SK-N-SH (cell line): ENCODE measurements at regions not wholly inside any gene's neighbourhood (a gene's known extent, or its start where the extent isn't known, plus 50 kb on each side); places are given as distances from the start of the nearest gene placed in this dataset.

Experiments used
- CTCF ChIA-PET: fragments of 300-600, 350-600 bp; formaldehyde crosslinking; extraction: SDS; loops from one replicate; lab custom pipeline; 2021; lab: Yijun Ruan, JAX
- POLR2A ChIA-PET: fragments of 350-600 bp; sonication (Branson Sonifier 250); formaldehyde crosslinking; extraction: SDS; loops from one replicate; lab custom pipeline; 2020; ENCODE audit warnings: antibody characterized with exemption, inconsistent platforms; lab: Yijun Ruan, JAX
- DNase-seq: peaks from one replicate; pipeline ENCODE4 v3.0.0; 2012
- H2AFZ ChIP-seq: fragments of 200-600 bp; sonication (generic); 2 replicates; pipeline ENCODE4 v1.8.1; 2016; ENCODE audit warnings: antibody characterized with exemption, mild to moderate bottlenecking, low read depth
- H3F3A ChIP-seq: fragments of 200-600 bp; sonication (generic); replicated peaks from 2 replicates; pipeline ENCODE3; 2016; ENCODE audit warnings: antibody characterized with exemption, mild to moderate bottlenecking; ENCODE audit not compliant: insufficient read depth
- H3K27ac ChIP-seq, 2 experiments: fragments of 200-500 bp in 1 of 2; fragments of 200-600 bp in 1 of 2; sonication (Bioruptor generic) in 1 of 2; sonication (generic), shearing (Covaris generic) in 1 of 2; 2 replicates each; pipeline versions ENCODE4 v1.5.1 to v1.6.1; 2014 to 2016; ENCODE audit warnings: low read depth in 2 of 2, inconsistent platforms in 1 of 2, low read length in 1 of 2, mild to moderate bottlenecking in 1 of 2, mixed read lengths in 1 of 2
- H3K27me3 ChIP-seq: fragments of 200-600 bp; sonication (generic), shearing (Covaris generic); 2 replicates; pipeline ENCODE4 v1.6.1; 2016; ENCODE audit warnings: mixed run types; ENCODE audit not compliant: insufficient read depth
- H3K36me3 ChIP-seq, 2 experiments: fragments of 200-500 bp in 1 of 2; fragments of 200-600 bp in 1 of 2; sonication (Bioruptor generic) in 1 of 2; sonication (generic) in 1 of 2; replicated peaks in 1 of 2; 2 replicates each; pipeline versions ENCODE3 to v1.5.1; 2014 to 2016; ENCODE audit warnings: low read length in 1 of 2, mild to moderate bottlenecking in 1 of 2; ENCODE audit not compliant: insufficient read depth in 2 of 2, control insufficient read depth in 1 of 2
- H3K4me1 ChIP-seq, 2 experiments: fragments of 200-500 bp in 1 of 2; fragments of 200-600 bp in 1 of 2; sonication (Bioruptor generic) in 1 of 2; sonication (generic), shearing (Covaris generic) in 1 of 2; 2 replicates each; pipeline versions ENCODE4 v1.5.1 to v1.6.1; 2014 to 2016; ENCODE audit warnings: low read depth in 1 of 2, low read length in 1 of 2, mixed run types in 1 of 2; ENCODE audit not compliant: insufficient read depth in 2 of 2, control insufficient read depth in 1 of 2
- H3K4me2 ChIP-seq: fragments of 200-600 bp; sonication (generic), shearing (Covaris generic); 2 replicates; pipeline ENCODE4 v1.6.1; 2017; ENCODE audit warnings: mixed run types
- H3K4me3 ChIP-seq, 2 experiments: fragments of 200-500 bp in 1 of 2; fragments of 200-600 bp in 1 of 2; sonication (Bioruptor generic) in 1 of 2; sonication (generic), shearing (Covaris generic) in 1 of 2; 2 replicates each; pipeline versions ENCODE4 v1.5.1 to v1.8.1; 2014 to 2016; ENCODE audit warnings: low read depth in 2 of 2, inconsistent platforms in 1 of 2, low read length in 1 of 2, mild to moderate bottlenecking in 1 of 2, mixed read lengths in 1 of 2, moderate library complexity in 1 of 2
- H3K79me2 ChIP-seq: fragments of 200-600 bp; sonication (generic); 2 replicates; pipeline ENCODE4 v1.8.1; 2017; ENCODE audit warnings: mild to moderate bottlenecking; ENCODE audit not compliant: insufficient read depth
- H3K9ac ChIP-seq: fragments of 200-600 bp; sonication (generic); 2 replicates; pipeline ENCODE4 v1.6.1; 2017; ENCODE audit warnings: mixed run types
- H3K9me2 ChIP-seq: fragments of 200-600 bp; sonication (generic); 2 replicates; pipeline ENCODE4 v1.6.1; 2017; ENCODE audit warnings: mixed run types
- H3K9me3 ChIP-seq: fragments of 200-600 bp; sonication (generic); 2 replicates; pipeline ENCODE4 v1.6.1; 2017; ENCODE audit warnings: mixed run types, mild to moderate bottlenecking, moderate library complexity
- H4K20me1 ChIP-seq: fragments of 200-600 bp; sonication (generic); 2 replicates; pipeline ENCODE4 v1.6.1; 2017; ENCODE audit warnings: mild to moderate bottlenecking, mixed run types; ENCODE audit not compliant: insufficient read depth
- CHD2 ChIP-seq: fragments of 150-350 bp; IDR thresholded peaks from 2 replicates; pipeline ENCODE4 v1.6.1; 2018; ENCODE audit warnings: low read length; ENCODE audit not compliant: partially characterized antibody
- ELF1 ChIP-seq: IDR thresholded peaks from 2 replicates; pipeline ENCODE4 v1.4.0; 2012
- EP300 ChIP-seq, 2 experiments: IDR thresholded peaks; 2 replicates each; pipeline versions ENCODE4 v1.4.0 to v1.6.1; 2012; ENCODE audit warnings: borderline replicate concordance in 1 of 2, low read depth in 1 of 2, low read length in 1 of 2
- FOXJ3 ChIP-seq: sonication (generic); formaldehyde crosslinking; IDR thresholded peaks from 2 replicates; pipeline ENCODE4 v1.5.1; 2020; ENCODE audit warnings: mild to moderate bottlenecking, missing genetic modification reagents
- GABPA ChIP-seq: IDR thresholded peaks from 2 replicates; pipeline ENCODE4 v1.4.0; 2012; ENCODE audit warnings: low read depth, mild to moderate bottlenecking
- JUND ChIP-seq: IDR thresholded peaks from 2 replicates; pipeline ENCODE4 v1.4.0; 2012
- MEF2A ChIP-seq: IDR thresholded peaks from 2 replicates; pipeline ENCODE4 v1.4.0; 2012; ENCODE audit warnings: low read depth, borderline replicate concordance
- NFIC ChIP-seq: IDR thresholded peaks from 2 replicates; pipeline ENCODE4 v1.4.0; 2012; ENCODE audit warnings: borderline replicate concordance
- NRF1 ChIP-seq: IDR thresholded peaks from 2 replicates; pipeline ENCODE4 v1.6.1; 2012; ENCODE audit warnings: low read depth, mild to moderate bottlenecking, low read length
- POLR2AphosphoS5 ChIP-seq: IDR thresholded peaks from 2 replicates; pipeline ENCODE4 v1.6.1; 2012; ENCODE audit warnings: low read depth, low read length
- RAD21 ChIP-seq: IDR thresholded peaks from 2 replicates; pipeline ENCODE4 v1.6.1; 2012; ENCODE audit warnings: mild to moderate bottlenecking, low read length
- RCOR1 ChIP-seq: fragments of 150-350 bp; IDR thresholded peaks from 2 replicates; pipeline ENCODE4 v1.6.1; 2017; ENCODE audit warnings: antibody characterized with exemption, low read length
- RFX5 ChIP-seq: IDR thresholded peaks from 2 replicates; pipeline ENCODE4 v1.6.1; 2012; ENCODE audit warnings: mild to moderate bottlenecking, improper control_type of control experiment, low read length
- RXRA ChIP-seq: IDR thresholded peaks from 2 replicates; pipeline ENCODE4 v1.4.0; 2012; ENCODE audit warnings: low read depth, mild to moderate bottlenecking, borderline replicate concordance
- SMC3 ChIP-seq: IDR thresholded peaks from 2 replicates; pipeline ENCODE4 v1.6.1; 2012; ENCODE audit warnings: low read depth, low read length, improper control_type of control experiment
- TAF1 ChIP-seq: IDR thresholded peaks from 2 replicates; pipeline ENCODE4 v1.6.1; 2012; ENCODE audit warnings: low read depth, mild to moderate bottlenecking, low read length, moderate library complexity, borderline replicate concordance
- WGBS: methylation state at CpG from one replicate; pipeline ENCODE4 v1.1.6; 2017; ENCODE audit warnings: low lambda C conversion rate; 5-methylcytosine and 5-hydroxymethylcytosine counted together
- TF ChIP-seq, protein P1 (sequence below): fragments of 150-350 bp; IDR thresholded peaks from 2 replicates; pipeline ENCODE4 v1.6.1; 2017; ENCODE audit warnings: antibody characterized with exemption, low read length, low read depth, borderline replicate concordance
- TF ChIP-seq, protein P2 (sequence below): IDR thresholded peaks from 2 replicates; pipeline ENCODE4 v1.4.0; 2012; ENCODE audit warnings: low read depth, borderline replicate concordance
- TF ChIP-seq, protein P3 (sequence below): IDR thresholded peaks from 2 replicates; pipeline ENCODE4 v1.4.0; 2012; ENCODE audit warnings: low read depth
- TF ChIP-seq, protein P4 (sequence below): IDR thresholded peaks from 2 replicates; pipeline ENCODE4 v1.6.1; 2012; ENCODE audit warnings: mild to moderate bottlenecking, low read depth, low read length, moderate library complexity

DNA sequence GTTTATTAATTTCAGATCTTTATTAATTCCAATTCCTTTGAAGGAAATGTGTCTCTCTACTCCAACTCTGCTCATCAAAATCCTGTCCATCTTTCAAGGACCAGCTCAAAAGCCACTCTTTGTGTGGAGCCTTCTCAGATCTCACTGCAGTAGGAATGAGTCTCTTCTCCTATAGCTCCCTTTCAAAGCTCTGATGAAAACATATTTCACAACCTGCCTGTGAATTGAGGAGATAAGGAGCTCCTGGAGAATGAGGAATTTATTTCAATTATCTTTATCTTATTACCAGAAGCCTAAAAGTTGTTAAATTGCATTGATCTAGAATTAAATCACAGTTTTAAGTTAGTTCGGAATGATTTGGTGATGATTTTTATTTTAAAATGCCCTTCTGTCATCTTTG is 92.6 kb upstream of the TRPC3 start:
- ChIA-PET CTCF (no interaction called here), POLR2A (no interaction called here)
- TF ChIP-seq RXRA (no peak), JUND (no peak), NRF1 (no peak), ELF1 (no peak), RCOR1 (no peak), TAF1 (no peak), NFIC (no peak), GABPA (no peak), SMC3 (no peak)
- TF ChIP-seq, protein P1, sequence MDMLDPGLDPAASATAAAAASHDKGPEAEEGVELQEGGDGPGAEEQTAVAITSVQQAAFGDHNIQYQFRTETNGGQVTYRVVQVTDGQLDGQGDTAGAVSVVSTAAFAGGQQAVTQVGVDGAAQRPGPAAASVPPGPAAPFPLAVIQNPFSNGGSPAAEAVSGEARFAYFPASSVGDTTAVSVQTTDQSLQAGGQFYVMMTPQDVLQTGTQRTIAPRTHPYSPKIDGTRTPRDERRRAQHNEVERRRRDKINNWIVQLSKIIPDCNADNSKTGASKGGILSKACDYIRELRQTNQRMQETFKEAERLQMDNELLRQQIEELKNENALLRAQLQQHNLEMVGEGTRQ: no peak
- TF ChIP-seq, protein P2, sequence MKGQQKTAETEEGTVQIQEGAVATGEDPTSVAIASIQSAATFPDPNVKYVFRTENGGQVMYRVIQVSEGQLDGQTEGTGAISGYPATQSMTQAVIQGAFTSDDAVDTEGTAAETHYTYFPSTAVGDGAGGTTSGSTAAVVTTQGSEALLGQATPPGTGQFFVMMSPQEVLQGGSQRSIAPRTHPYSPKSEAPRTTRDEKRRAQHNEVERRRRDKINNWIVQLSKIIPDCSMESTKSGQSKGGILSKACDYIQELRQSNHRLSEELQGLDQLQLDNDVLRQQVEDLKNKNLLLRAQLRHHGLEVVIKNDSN: no peak
- TF ChIP-seq, protein P3, sequence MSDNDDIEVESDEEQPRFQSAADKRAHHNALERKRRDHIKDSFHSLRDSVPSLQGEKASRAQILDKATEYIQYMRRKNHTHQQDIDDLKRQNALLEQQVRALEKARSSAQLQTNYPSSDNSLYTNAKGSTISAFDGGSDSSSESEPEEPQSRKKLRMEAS: no peak
- TF ChIP-seq, protein P4, sequence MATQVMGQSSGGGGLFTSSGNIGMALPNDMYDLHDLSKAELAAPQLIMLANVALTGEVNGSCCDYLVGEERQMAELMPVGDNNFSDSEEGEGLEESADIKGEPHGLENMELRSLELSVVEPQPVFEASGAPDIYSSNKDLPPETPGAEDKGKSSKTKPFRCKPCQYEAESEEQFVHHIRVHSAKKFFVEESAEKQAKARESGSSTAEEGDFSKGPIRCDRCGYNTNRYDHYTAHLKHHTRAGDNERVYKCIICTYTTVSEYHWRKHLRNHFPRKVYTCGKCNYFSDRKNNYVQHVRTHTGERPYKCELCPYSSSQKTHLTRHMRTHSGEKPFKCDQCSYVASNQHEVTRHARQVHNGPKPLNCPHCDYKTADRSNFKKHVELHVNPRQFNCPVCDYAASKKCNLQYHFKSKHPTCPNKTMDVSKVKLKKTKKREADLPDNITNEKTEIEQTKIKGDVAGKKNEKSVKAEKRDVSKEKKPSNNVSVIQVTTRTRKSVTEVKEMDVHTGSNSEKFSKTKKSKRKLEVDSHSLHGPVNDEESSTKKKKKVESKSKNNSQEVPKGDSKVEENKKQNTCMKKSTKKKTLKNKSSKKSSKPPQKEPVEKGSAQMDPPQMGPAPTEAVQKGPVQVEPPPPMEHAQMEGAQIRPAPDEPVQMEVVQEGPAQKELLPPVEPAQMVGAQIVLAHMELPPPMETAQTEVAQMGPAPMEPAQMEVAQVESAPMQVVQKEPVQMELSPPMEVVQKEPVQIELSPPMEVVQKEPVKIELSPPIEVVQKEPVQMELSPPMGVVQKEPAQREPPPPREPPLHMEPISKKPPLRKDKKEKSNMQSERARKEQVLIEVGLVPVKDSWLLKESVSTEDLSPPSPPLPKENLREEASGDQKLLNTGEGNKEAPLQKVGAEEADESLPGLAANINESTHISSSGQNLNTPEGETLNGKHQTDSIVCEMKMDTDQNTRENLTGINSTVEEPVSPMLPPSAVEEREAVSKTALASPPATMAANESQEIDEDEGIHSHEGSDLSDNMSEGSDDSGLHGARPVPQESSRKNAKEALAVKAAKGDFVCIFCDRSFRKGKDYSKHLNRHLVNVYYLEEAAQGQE: no peak
- Histone ChIP-seq H3K79me2 (no peaks in the 10 kb centered on the region), H2AFZ (no peak overlapping the region), H3K36me3 (no peaks in the 10 kb centered on the region), H3K4me2 (no peak overlapping the region), H4K20me1 (no peaks in the 10 kb centered on the region), H3K4me1 (peaks cover 0 to 7% of the 10 kb centered on the region in 2 experiments; a peak in 1 of 4 replicates), H3K9me2 (no peaks in the 10 kb centered on the region), H3K4me3 (no peak overlapping the region), H3K27me3 (no peaks in the 10 kb centered on the region), H3K9me3 (no peaks in the 10 kb centered on the region), H3K9ac (no peak overlapping the region), H3F3A (peaks cover 10% of the 10 kb centered on the region), H3K27ac (no peak overlapping the region)
- DNase-seq: no peak
- WGBS: 6% methylated on average over 1 of the region's 1 CpG

DNA sequence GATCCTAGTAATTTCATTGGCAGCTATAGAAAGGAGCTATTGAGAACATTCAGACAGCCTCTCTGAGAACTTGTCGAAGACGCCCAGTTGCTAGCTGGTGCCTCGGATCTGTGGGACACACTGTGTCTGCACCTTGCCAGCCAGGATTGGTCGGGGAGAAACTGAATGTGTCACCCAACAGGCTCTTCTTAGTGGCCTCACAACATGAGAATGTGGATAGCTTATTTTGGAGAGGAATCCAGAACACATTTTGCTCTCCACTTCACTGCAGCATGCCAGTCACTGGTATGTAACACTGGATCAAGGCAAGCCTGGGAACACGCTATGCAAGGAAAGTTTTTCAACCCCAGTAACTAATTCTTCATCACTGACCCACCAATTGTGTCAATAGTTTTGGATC is 89.5 kb upstream of the TRPC3 start:
- Histone ChIP-seq H3K9me2 (no peaks in the 10 kb centered on the region), H3K36me3 (no peaks in the 10 kb centered on the region), H3F3A (peaks cover 10% of the 10 kb centered on the region), H3K27me3 (no peaks in the 10 kb centered on the region), H3K4me3 (no peak overlapping the region), H3K27ac (no peak overlapping the region), H3K4me1 (peaks cover 0 to 7% of the 10 kb centered on the region in 2 experiments; a peak in 1 of 4 replicates), H4K20me1 (no peaks in the 10 kb centered on the region), H3K4me2 (no peak overlapping the region), H3K9me3 (no peaks in the 10 kb centered on the region), H3K79me2 (no peaks in the 10 kb centered on the region), H3K9ac (no peak overlapping the region), H2AFZ (no peak overlapping the region)
- ChIA-PET POLR2A (no interaction called here), CTCF (no interaction called here)
- TF ChIP-seq, protein P4: no peak
- no peak for TF ChIP-seq CHD2
- TF ChIP-seq EP300 (IDR thresholded peaks at IDR 0.05; ENCODE audit: borderline replicate concordance in 1 of 2, low read depth in 1 of 2, low read length in 1 of 2): no peak
- TF ChIP-seq NFIC: no peak
- no peak for TF ChIP-seq RAD21
- no peak for TF ChIP-seq GABPA
- no peak for TF ChIP-seq FOXJ3 (CRISPR knock-in tag)
- TF ChIP-seq JUND: no peak
- no peak for TF ChIP-seq POLR2AphosphoS5
- no peak for TF ChIP-seq RFX5
- TF ChIP-seq SMC3: no peak
- no peak for TF ChIP-seq MEF2A
- 8% methylated on average over 5 of the region's 5 CpGs for WGBS
- no peak for DNase-seq
